Retinal pigment epithelial cell (primary cell): ENCODE measurements at regions not wholly inside any gene's neighbourhood (a gene's known extent, or its start where the extent isn't known, plus 50 kb on each side); places are given as distances from the start of the nearest gene placed in this dataset.

Experiments used
- DNase-seq: peaks from one replicate; pipeline ENCODE4 v3.0.0-alpha.2; 2010; ENCODE audit warnings: low read depth
- H3K4me3 ChIP-seq: 2 replicates; pipeline ENCODE4 v1.5.1; 2011; ENCODE audit warnings: mild to moderate bottlenecking, low read length, control low read depth, moderate library complexity
- CTCF ChIP-seq: conservative IDR thresholded peaks from 2 replicates; pipeline ENCODE4 v1.5.1; 2011; ENCODE audit warnings: low read depth, low read length, control low read depth, inconsistent platforms

- H3K4me3 ChIP-seq = no peak overlapping the region
- no peak for TF ChIP-seq CTCF
- no peak for DNase-seq
Measured at GRCh38 chr11:81477277-81477676, 1256.4 kb downstream of the FAM181B start.

- no peak for DNase-seq
- H3K4me3 ChIP-seq = no peak overlapping the region
- TF ChIP-seq CTCF = no peak
Measured at GRCh38 chr11:81476345-81476744, 1257.3 kb downstream of the FAM181B start.

- H3K4me3 ChIP-seq = no peak overlapping the region
- no peak for TF ChIP-seq CTCF
- DNase-seq = no peak
Measured at GRCh38 chr11:81472646-81473045, 1261.0 kb downstream of the FAM181B start.

GRCh38 chr11:81470446-81470845 is 1263.2 kb downstream of the FAM181B start:
- TF ChIP-seq CTCF = no peak
- no peak overlapping the region for H3K4me3 ChIP-seq
- no peak for DNase-seq

- no peak overlapping the region for H3K4me3 ChIP-seq
- TF ChIP-seq CTCF = no peak
- DNase-seq = no peak
Measured at GRCh38 chr11:81459766-81460306, 1273.8 kb downstream of the FAM181B start.

GRCh38 chr11:81449588-81450156 is 1284.0 kb downstream of the FAM181B start:
- no peak for TF ChIP-seq CTCF
- DNase-seq = no peak
- no peak overlapping the region for H3K4me3 ChIP-seq

GRCh38 chr11:81444297-81444696 is 1289.4 kb downstream of the FAM181B start:
- H3K4me3 ChIP-seq = no peak overlapping the region
- DNase-seq = no peak
- peak; percentile 39 for TF ChIP-seq CTCF
